Hematopoietic multipotent progenitor cell treated with erythropoietin and hydrocortisone succinate and interleukin-3 and kit ligand, for 6 days (in vitro differentiated cells): ENCODE measurements at regions not wholly inside any gene's neighbourhood (a gene's known extent, or its start where the extent isn't known, plus 50 kb on each side); places are given as distances from the start of the nearest gene placed in this dataset.

Experiments
- DNase-seq: peaks from one replicate; pipeline ENCODE4 v3.0.0-alpha.2; 2015

DNA sequence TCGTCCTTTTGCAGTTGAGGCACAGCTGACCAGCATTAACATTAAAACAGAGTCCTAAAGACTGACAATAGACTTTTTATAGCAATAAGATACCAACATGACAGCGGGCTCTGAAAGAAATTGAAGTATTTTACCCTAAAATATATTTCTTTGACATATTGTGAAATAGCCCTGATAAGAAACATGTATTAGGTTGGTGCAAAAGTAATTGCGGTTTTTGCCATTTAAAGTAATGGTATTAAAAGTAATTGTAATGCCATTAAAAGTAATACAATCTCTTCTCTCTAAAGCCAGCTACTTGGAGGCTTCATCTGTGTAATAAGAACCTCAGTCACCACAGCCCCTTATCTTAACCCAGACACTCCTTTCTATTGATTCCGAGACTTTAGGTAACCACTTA lies 394.6 kb downstream of the PREX1 start:
- DNase-seq, result no peak

DNA sequence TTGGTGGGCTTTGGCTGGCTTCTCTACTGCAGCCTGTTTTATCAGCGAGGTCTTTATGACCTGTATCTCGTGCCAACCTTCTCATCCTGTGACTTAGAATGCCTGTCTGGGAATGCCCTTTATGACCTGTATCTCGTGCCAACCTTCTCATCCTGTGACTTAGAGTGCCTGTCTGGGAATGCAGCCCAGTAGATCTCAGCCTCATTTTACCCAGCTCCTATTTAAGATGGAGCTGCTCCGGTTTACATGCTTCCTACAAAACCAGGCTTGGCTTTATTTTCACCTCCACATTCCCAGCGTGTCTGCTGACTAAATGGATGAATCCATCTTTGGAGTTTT lies 395.3 kb downstream of the PREX1 start:
- no peak for DNase-seq

DNA sequence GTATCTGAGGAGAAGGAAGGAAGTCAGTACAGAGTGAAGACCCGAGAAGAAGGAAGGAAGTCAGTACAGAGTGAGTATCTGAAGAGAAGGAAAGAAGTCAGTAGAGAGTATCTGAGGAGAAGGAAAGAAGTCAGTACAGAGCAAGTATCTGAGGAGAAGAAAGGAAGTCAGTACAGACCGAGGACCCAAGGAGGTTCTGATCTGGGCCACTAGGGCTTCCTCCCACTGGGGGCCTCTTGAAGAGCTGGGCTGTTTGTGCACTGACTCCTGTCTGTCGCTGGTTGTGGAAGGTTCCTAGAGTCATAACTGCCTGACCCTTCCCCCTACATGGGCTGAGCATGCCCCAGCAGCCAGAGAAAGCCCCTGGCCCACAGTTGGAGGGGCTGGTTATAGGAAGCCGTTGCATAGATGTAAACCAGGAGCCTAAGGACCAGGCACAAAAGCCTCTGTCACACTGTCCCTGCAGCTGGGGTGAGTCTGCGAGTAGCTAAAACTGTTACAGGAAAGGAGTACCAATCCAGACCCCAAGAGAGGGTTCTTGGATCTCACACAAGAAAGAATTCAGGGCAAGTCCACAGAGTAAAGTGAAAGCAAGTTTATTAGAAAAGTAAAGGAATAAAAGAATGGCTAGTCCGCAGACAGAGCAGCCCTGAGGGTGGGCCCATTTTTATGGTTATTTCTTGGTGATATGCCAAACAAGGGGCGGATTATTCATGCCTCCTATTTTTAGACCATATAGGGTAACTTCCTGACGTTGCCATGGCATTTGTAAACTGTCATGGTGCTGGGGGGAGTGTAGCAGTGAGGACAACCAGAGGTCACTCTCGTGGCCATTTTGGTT lies 395.9 kb downstream of the PREX1 start:
- DNase-seq, result no peak

DNA sequence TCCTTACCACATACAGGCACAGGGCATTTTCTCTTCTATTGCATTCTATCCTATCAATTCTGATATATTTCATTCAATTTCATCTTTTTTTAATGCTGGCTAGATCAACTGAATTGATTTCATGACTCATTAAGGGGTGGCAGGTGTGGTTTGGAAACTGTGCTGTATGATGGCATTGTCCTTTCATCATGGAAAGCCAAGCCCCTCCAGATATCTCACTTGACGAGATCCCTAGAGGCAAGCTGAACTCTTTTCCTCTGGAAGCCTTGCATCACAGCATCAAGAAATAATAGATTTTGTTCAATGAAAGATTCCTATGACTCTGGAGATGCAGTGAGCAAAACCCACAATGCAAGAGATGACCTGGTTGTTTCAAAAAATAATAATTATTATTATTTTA lies 401.2 kb downstream of the PREX1 start:
- no peak for DNase-seq

DNA sequence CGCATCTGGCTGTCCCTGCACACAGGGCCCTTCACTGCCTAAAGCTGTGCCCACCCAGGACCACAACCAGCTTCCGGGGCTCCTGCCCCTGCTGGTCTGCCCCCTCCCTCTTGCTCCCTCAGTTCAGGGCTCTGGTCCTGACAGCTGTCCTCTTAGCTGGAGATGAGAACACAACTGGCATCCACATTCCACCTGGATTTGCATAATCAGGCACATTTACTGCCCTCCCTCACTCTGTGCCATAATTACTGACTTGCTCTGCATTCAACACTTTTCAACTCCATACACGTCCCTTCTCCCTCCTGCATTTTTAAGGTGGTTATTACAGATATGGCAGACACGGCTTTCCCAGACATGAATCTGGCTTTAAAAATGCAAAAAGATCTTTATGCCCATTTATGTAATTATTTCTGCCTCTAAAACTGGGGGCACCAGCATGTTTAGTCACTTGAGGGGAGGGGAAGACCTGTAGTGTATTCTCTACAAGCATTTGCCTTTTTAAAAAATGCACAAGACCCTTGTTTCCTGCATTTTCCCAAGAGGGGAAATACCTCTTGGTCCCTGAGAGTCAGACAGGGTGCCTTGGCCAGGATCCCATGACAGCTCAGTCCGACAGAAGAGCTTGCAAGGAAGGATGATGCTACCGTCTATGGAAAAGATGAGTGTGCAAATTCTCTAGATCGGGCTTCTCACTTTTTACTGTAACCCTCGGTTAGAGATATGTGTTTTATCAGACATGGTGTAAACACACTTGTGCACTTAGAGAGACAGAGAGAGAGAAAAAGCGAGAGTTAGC lies 401.8 kb downstream of the PREX1 start:
- no peak for DNase-seq

DNA sequence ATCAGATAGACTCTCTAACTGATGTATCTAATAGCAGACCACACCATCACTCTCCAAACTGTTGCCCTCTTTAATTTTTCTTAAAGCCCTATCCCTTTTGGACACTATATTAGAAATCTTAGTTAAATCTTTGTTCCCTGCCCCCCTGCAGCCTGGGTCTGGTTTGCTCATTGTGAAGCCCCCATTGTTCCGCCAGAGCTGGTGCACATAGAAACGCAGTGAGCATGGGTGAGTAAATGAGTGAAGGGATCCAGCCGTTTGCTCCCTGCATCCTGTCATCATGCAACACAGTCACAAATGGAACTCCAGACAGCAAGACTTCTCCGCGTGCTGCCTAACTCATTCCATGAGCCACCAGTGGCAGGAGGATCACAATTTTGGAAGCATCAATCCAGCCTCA lies 402.5 kb downstream of the PREX1 start:
- no peak for DNase-seq

DNA sequence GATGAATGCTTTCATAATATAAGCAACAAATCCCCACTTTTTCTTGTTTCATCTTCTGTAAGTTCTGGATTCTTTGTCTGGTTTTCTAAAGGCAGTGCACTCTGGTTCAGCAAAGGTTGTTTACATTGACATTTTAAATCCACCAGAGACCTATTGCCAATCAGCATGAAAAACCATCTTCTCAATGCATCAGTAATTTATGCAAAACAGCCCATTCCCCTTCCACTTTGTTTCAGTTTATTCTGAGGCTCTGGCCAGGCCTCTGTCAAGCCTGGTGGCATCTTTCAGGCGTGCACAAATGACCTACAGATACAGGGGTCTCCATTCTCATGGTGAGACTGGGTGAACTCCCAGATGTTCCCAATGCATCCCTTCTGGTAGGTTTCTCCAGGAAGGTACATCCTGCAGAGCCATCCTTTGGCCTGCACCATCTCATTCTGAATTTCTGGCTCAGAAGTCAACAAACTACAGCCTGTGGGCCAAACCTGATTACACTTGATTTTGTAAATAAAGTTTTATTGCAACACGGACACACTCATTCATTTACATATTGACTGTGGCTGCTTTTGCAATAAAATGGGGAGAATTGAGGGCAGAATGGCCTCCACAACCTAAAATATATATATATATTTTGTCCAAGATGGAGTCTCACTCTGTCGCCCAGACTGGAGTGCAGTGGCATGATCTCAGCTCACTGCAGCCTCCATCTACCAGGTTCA lies 405.4 kb downstream of the PREX1 start:
- DNase-seq, result no peak

DNA sequence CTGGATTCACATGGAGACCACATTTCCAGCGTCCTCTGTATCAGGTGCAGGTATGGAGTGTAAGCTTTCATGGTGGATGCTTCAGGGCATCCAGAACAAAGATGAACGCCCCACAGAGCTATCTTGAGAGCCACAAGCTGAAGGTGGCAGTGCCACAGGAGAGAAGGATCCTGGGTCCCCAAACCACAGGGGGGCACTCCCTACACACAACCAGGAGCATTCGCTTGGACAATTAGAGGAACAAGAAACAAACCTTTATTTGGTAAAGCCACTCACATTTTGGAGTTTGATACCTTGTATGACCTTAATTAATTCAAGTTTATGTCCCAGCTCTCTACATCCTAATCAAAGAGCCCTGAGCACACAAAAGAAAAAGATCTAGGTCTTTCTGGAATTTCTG lies 406.3 kb downstream of the PREX1 start:
- DNase-seq, result no peak

DNA sequence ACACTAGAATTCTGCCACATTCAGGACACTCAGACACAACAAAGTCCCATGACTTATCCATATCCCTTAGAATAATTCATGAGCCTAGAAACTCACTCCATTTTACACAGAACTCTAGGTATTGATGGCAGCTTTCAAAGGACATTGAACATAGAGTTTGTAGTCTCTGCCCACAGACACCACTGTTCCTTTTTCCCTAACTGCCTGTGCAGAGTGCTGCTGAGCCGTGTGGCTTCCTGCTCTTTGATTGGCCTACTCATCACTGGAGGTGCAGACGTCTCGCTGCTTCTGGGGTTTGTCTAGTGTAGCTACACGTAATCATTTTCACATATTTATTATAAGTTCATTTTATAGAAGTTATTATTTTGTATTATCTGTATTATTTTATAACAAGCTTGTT lies 407.6 kb downstream of the PREX1 start:
- no peak for DNase-seq

DNA sequence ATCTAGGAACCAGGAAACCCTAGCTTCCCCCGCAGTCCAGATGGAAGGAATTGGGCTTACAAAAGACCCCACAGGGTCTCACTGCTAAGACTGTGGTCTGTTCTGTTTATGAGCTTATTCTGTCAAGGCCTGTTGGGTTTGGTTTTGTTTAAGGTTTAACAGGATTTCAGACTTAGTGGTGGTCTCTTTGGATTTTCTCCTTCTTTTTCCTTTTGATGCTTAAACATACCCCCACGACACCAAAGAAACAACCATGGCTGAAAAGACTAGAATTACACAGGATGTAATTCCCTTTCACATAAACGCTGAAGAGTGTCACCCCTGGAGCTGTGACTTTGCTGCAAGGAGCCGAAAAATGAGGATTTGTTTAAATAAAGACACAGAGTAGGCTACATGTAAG lies 408.6 kb downstream of the PREX1 start:
- DNase-seq, result no peak

DNA sequence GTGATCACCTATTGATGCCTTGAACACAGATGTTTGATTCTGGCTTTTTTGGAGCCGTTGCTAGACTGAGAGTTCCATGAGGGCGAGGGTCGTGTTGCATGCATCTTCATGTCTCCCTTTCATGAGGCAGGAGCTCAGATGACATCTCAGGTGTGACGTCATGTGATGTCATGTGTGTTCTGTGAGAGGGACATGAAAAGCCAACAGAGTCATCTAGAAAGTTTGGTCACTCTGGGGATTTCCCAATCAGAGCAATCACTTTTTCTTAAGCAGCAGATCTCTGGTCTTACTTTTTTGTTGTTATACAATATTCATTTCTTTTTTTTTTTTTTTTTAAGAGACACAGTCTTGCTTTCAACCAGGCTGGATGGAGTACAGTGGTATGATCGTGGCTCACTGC lies 411.8 kb downstream of the PREX1 start:
- no peak for DNase-seq

DNA sequence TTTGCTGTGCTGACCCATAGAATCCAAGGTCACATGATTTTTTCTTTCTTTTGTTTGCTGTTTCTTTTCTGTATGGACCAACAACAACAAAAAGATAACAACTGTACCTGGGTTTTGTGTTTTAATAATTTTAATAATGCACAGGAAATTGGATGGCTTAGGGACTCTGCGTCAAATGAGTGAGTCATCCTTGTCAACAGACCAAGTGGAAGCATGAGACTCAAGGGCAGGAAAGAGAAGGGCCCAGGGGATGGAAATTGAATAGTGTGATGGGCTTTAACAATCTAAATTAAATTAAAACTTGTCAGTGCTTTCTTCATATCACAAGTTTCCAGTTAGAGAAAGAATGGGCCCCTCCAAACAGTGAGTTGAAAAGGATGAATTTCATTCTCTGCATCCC lies 413.0 kb downstream of the PREX1 start:
- DNase-seq, result no peak

DNA sequence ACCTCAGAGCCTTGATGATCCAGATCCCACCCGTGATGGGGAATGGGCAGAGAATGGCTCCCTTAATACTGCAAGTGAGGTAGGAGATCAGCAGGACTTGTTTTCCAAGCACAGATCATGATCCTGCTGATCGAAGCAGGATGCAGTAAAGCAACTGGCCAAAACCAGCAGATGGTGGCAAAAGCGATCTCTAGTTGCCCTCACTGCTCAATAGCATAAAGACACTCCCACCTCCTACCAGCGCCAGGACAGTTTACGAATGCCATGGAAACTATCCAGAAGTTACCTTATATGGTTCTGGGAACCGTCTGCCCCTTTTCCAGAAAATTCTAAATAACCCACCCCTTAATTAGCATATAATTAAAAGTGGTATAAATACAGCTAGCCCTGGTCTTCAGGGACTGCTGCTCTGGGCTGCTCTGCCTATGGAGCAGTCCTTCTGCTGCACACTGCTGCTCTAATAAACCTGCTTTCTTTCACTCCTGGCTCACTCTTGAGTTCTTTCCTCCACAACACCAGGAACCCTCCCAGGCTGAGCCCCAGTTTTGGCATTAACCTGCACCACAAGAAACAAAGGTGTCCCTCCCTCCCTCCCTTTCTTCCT lies 415.8 kb downstream of the PREX1 start:
- no peak for DNase-seq

DNA sequence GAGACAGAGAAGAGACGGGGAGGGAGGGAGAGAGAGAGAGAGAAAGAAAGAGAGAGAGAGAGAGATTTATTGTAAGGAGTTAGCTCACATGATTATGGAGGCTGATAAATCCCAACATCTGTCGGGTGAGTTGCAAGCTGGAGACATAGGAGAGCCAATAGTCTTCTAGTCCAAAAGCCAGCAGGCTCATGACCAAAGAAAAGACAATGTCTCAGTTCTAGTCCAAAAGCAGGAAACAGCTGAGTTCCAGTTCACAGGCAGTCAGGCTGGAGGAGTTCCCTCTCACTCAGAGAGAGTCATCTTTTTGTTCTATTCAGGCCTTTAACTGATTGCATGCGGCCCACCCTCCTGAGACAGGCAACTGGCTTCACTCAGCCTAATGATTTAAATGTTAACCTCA lies 416.6 kb downstream of the PREX1 start:
- no peak for DNase-seq

DNA sequence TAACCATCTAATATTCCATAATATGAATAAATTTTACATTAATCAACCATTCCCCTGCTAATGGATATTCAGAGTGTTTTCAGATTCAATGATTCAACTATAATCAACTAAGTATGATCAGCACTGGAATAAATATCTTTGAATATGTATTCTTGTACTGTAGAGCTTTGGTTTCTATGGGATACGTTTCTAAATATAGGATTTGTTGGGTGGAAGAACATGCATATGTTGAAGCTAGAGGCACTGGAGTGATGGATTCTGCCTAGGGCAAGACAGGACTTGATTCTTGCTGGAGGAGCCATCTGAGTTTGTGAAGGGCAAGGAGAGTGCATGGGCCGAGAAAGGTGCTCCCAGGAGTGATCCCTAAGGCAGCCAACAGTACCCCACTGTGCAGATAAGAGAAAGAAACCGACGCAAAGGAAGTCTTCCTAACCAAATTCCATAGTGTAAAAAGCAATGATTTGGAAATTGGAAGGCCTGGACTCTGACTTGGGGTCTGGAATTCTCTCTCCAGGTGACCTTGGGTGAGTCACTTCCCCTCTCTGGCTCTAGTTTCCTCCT lies 418.7 kb downstream of the PREX1 start:
- no peak for DNase-seq

DNA sequence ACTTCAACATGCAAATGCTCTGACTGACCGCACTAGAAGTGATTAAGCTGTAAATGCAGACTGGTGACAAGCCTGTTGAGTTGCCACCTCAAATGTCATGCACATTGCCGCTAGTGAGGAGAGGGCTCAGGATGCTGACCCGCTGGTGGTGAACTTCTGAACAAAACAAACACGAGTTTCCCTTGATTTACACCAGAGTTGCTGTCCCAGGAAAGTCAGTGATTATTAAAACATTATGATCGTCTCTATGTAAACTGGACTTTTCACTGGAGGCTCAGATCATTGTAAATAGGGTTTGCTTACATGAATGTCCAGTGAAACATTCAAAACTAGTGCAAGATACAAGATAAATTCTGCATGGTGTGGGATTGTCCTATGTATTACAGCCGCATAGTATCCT lies 420.1 kb downstream of the PREX1 start:
- DNase-seq, result no peak

DNA sequence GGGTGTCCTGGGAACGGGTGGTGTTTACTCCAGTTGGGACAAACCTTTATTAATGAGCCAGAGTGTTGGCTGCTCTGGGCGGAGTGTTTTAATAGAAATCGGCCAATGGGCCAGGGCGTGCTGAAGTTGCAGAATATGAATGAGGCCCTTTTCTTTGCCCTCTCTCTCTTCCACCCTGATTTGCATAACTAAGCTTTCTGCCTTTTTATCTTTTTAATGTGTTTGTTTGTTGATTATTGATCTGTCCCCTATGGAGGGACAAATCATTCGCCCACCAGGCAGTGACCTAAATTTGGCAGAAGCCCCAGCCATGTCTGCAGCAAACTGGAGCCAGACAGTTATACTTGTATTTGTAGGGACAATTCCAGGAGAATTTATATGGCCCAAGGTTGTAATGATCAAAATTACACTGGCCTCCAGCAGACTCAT lies 420.9 kb downstream of the PREX1 start:
- no peak for DNase-seq

DNA sequence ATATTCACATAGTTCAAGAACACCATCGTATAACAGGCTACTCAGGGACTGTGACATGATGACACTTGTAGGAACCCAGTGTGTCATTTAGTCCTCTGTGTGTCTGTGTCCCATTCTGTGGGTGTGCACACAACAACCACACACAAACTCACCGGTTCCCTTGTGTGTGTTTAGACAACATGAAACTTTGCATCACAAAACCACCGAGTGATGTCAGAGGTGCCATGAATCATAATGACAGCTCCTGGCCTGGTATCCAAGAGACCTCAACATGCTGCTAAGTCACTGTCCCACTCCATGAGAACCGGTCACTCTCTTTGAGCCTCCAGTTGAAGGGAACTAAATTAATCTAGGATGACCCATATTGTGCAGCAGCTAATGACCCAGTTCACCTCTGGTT lies 421.3 kb downstream of the PREX1 start:
- DNase-seq, result no peak

DNA sequence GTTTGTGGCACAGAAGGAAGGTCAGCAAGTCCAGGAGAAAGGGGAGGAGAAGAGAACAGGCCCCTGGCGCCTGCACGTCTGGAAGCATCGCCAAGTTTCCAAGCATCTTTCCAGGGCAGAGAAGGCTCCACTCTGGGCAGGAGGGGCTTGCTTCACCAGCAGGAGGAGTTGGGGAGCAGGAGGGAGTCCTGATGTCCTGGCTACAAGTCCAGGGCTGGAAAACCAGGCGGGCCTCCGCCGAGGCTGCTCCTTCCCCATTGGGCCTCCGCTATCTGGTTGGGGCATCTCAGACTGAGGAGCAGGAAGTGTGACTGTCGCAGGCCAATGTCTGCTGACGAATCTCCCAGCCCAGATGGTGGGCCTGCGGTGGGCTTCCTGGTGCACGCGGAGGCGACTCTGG lies 421.9 kb downstream of the PREX1 start:
- DNase-seq, result no peak

DNA sequence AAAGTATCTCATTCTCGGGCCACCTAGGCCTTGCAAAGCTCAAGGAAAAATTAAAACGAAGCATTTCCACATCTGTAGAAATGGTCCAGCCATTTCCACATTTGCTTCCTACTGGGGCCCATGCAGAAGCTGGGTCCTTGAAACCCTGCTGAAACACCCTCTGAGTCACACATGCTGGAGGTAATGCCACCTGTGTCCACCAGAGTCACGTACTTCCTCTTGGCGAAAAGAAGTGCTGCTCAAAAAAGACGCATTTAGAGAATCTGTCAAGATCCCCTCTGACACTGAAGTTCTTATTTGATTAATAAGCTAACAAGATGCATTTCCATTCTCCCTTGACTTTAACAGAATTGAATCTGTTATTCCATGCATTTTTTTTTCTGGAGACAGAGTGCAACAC lies 423.2 kb downstream of the PREX1 start:
- peak; percentile 8 for DNase-seq

DNA sequence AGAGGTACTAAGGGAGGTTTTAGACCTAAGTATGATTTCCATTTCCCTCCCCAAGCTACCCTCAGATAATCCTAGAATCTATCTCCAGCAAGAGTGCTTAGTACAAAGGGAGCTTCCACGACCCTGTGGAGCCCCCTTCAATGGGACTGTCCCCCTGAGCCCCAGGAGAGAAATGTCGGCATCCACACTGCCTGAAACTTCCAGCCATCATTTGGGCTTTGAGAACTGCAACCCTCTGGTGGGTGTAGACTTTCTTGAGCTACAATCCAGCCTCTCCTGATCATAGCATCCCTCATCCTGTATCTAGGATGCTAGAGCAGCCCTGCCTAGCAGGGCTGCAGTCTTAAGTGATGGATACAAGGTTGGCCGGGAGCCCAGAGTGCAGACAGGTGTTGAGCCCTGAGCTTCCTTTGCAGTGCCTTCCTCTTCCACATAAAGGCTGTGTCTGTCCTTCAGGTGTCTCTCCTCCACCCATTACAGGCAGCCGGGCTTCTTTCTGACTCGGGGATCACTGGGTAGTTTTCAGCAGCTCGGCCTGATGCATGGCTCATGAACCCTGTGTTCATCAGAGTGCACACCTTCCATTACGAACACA lies 424.5 kb downstream of the PREX1 start:
- no peak for DNase-seq

DNA sequence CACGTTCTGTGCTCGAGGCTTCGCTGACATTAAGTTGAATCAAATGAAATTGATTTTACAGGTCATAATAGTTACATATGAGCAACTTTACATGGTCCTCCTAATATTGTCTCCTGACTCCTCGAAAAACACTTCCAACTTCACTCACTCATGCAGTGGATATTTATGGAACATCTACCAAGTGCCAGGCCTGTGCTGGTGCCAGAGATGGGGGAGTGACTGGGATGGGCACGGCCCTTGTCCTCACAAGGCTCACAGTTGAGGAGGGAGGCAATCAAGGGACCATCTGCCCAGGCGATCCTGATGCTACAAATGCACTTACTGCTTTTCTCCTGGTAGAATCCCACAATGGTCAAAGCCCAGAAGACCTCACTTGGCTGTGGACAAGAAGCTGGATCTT lies 426.4 kb downstream of the PREX1 start:
- DNase-seq, result no peak

DNA sequence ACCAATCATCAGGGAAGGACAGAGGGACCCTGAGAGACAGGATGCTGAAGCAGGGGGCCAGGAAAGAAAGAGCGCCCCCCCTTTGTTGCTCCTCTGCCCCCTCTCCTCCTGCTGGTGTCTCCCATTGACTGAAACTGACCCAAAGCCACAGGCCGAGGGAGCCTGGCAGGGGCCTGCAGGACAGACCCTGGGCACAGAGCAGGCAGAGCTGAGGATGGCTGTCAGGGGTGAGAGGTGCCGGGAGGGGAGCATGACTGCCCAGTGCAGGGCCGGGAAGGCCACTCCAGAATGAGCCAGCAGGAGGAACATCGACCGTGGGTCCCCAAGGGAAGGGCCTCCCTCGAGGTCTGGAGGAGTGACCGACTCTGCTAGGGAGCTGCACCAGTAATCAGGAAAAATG lies 427.8 kb downstream of the PREX1 start:
- no peak for DNase-seq
